G401.6 (cell line): ENCODE measurements at regions not wholly inside any gene's neighbourhood (a gene's known extent, or its start where the extent isn't known, plus 50 kb on each side); places are given as distances from the start of the nearest gene placed in this dataset.

ENCODE experiments used
- FAIRE-seq: peaks from 2 replicates; lab custom pipeline; 2012; peaks lifted over from hg19 to GRCh38; lab: Jason Lieb, UNC

DNA sequence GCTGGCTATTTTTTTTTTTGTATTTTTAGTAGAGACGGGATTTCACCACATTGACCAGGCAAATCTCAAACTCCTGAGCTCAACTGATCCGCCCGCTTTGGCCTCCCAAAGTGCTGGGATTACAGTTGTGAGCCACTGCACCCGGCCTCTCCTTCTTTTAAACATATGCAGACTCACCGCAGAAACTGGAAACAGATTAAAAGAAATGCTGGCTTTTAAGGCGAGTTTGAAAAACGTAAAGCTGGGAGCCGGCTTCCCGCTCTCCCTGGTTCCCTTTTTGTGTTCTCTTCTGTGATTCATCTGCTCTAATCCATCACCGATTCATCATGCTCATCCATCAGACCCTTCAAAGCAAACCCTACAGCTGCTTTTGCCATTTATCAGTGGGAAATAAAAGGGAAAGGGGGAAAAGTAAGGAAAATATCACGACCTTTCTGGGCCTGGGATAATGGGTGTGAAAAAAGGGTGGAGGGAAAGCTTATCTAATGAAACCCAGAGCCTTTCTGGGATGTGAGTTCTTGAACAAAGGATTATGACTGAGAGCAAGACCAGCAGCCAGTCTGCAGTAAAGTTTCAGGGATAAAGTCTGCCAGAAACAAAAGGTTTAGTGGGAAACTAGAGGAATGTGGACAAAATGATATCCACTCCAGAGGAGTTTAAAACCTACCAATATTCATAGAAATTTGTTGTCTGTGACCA, 92.3 kb upstream of the LRIG1 start:
- no peak for FAIRE-seq

DNA sequence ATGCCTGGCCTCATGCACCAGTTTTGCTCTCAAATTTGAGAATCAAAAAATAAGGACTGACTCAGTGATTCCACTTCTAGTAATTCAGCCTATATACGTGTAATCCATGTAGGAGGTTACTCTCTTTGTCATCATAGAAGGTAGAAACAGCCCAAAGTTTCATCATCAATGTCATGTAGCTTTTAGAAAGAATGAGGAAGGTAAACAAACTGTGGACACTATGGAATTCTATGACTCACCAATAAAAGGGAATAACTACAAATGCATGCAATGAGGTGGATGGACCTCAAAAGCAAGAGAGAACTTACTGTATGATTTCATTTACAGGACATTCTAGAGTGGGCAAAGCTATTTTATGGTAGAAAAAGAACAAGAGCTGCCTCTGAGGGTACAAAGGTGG, 93.2 kb upstream of the LRIG1 start:
- FAIRE-seq: no peak

DNA sequence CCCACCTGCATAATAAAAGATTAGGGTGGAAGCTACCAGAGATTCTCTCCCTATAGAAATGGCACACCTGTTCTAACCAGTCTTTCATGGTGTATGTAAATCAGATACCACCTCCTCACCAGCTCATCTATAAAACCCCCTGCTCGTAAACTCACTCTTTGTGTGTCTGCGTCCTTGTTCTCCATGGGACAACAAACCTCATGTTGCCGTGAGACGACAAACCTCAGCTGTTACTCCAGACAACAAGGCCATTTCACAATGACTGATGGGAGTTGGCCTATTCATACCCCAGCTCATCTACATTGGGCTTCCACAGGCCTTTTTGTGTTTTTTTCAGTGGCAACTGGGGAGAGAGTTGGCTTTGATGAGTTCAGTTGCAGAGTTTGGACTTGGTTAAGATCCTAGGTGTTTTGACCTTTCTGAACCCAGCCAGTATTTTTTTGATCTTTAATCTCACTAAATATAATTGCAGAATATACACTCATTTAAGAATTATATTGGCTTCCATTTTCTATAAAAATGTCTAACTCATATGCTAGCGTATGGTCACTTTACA, 96.6 kb upstream of the LRIG1 start:
- no peak for FAIRE-seq

DNA sequence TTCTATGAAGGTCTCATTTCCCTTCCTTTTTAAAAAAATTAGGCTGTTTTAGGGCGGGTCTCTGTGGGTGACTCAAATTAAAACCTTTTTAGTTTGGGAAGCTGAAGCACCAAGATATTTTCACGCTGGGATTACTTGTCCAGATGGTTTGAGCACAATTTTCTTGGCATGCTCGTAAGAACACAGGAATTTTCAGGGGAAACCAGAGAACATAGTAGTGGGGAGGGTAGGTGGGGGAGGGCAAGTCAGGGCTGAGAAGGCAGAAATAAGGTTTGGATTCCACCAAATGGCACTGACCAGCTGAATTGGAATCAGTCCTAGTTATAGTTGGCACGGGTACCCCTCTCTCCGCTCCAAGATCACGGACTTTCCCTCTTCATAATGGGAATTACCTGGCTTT, 97.3 kb upstream of the LRIG1 start:
- no peak for FAIRE-seq

DNA sequence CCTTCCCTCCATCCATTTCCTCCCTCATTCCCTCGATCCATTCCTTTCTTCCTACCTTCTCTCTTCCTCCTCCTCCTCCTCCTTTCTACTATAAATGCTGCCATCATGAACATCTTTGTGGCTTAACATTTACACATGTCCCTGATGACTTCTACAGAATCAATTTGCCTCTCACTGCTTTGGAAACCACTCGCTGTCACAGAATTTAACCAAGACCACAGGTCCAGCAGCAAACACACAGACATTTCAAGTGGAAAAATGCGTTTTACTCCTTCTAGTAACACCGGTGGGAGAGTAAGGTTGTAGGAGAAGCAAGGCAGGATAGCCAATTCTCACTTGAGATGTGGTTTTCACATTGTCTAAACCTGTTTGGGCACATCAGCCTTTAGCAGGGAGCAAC, 101.4 kb upstream of the LRIG1 start:
- FAIRE-seq: no peak

DNA sequence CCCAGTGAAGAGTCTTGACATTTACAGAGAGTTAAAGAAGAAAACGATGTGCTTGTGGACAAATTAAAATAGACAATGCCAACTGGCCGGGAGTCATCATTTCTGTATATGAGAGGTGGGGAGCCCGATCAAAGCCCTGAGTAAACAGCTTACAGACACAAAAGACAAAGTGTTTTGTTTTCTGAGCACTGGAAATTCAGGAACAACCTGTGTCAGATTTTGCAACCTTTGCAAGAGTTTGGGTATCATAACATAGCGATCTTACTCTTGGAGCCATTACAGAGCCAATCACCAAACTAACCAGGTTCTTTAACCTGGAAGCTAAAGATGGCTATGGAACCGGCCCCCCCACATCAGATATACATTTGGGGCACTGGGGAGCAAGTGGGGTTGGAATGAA, 101.9 kb upstream of the LRIG1 start:
- FAIRE-seq: no peak

DNA sequence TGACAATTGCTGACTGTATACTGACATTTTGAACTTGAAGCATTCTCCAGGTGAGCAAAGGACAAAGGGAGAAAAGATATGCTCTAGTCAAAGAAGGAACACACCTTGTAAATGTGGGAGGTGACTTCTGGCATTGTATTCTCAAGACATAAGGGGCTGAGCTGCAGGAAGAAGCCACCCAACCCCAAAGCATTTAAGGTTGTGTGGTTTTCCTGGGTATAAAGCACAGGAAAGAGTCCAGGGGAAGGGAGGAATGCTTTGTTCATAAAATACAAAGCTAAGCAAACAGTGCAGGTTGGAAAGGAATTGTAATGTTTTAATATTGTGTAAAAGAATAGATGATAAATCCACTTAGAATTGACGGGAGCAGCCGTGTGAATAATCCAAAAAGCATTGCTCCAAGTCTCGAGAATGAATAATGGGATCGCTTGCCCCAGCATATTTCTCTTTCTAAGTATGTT, 102.4 kb upstream of the LRIG1 start:
- FAIRE-seq: no peak

DNA sequence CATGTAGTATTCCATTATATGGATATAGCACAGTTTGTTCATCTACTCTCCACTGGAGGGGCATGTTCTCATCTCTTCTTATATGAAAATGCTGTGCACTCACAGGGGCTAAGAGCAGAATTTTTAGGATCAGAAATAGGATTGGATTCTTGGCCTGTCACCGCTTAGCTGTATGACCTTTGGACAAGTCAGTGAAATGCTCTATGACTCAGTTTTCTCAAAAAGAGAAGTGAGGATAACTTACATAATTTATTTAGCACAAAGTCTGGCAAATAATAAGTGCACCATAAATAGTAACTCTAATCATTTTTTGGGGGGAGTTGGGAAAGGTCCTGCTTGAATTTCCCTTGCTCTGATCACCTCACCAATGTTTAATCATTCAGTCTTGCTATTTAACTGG, 103.7 kb upstream of the LRIG1 start:
- FAIRE-seq: no peak

DNA sequence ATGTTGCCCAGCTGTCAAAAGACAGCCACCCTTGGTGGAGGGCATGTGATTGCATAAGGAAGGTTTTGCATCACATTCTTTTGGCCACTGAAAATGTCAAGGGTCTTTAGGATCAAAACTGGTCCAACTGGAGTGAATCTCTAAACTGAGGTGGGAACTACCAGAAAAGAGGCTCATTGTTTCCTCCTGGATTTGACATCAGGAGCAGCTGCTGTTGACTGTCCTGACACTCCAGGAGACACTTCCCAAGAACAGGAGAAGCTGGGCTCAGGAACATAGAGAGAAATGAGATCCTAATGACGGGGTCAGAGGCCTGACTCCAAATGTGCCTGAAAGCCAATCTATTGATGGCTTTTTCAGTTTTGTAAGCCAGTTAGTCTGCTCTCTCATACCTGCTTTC, 105.3 kb upstream of the LRIG1 start:
- no peak for FAIRE-seq

DNA sequence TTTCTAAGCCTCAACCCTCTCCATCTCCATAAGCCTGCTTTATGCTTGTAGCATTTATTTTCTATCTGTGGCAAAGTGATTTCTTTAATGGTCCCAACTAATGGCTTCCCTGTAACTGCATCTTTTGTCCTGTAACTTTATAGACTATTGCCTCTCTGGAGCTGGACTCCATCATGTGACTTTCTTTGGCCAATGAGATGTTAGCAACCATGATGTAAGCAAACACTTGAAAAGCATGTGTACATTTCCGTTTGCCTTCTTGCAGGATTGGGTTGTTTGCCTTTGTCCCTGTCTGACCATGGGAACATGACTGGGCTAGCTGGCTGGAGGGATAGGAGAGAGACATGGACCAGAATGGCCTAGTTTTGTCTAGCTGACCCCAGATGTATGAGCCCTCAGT, 106.0 kb upstream of the LRIG1 start:
- FAIRE-seq: no peak

DNA sequence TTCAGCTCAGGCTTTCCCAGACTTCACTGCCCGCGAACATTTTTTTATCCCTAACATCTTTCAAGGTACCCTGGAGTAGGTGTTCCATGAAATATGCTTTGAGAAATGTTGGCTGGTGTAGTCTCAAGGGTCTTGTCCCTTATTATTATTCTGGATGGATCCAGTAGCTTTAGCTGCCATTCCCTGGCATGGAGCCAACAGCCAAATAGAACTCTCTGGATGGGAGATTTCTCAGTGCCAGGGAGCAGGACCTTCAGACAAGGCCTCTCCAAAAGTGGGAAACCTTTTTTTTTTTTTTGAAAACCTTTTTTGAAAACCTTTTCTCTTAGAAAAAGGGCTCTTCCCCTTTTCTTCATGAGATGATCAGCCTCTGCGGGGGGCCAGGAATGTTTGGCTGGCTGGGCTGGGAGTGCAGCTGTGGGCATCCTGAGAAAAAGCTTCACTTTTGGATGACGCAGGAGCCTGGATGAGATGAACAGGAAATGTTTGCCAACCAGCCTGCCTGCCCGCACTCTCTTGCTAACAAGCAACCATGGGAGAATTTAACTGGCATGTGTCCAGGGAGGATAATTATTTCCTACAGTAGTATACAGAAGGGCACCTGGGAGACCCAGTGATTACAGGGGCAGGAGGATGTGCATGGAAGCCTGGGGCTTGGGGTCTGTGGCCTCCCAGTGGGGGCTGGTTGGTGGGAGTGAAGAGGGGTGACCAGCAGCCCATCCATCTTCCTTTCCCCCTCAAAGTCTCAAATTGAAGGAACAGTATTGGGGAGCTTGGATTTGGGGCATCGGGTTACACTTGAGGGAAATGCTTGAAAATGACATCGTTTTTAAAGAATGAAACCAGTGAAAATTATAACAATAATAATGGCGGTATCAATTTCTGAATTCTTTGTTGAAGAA, 109.1 kb upstream of the LRIG1 start:
- no peak for FAIRE-seq

DNA sequence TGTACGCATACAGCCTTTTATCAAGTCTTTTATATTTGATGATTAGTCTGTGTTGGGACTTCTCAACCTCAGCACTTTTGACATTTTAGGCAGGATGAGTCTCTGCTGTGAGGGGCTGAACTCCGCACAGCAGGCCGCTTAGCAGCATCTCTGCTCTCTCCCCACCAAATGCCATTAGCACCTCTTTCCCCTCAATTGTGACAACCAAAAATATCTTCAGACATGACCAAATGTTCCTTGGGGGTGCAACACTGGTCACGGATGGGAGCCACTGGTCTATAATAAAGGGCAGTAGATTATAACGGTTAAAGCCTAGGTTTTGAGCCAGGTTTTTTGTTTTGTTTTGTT, 109.7 kb upstream of the LRIG1 start:
- no peak for FAIRE-seq

DNA sequence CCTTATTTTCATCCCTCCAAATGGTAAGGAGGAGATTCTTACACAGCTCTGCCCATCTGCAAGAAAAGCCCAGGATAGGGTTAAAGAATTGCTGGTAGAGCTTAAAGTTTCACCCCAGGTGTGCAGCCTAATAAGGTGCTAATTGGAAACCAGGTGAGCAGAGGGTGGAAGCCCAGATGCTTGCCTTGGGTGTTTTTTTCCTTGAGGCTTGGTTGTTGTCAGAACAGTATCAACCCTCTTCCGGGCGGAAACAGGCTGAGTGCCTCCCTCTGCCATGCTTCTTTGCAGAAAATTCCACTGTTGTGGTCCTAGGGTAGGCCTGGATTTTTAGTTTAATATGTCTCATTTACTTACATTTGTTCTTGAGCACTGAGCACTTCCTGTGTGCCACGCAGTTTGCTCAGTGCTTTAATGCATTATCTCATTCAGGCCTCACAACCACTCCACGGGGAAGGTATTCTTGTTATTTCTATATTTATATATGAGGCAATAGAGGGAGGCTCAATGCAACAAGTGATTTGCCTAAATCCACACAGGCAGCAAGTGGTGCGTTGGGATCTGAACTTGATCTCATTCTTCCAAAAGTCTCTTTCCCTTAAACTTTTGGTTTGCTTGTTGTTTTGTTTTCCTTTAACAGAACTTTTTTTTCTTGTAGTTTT, 115.0 kb upstream of the LRIG1 start:
- FAIRE-seq: no peak

DNA sequence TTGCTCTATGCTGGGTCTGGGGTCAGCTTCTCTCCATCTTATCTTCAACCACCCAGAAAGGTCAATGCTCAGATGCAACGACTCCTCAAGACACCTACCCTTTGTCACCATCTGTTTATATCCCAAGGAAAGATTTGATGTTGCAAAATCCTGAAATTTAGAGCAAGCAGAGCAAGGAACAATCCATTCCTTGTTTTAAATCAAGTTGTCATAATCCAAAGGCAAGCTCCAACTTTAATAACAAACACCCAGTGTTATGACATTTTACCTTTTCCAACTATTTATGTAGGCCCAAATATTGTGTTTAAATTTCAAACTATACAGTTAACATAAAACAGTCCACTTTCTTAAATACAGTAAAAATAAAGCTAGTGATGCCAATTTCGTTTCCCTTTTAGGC, 116.5 kb upstream of the LRIG1 start:
- FAIRE-seq: no peak

DNA sequence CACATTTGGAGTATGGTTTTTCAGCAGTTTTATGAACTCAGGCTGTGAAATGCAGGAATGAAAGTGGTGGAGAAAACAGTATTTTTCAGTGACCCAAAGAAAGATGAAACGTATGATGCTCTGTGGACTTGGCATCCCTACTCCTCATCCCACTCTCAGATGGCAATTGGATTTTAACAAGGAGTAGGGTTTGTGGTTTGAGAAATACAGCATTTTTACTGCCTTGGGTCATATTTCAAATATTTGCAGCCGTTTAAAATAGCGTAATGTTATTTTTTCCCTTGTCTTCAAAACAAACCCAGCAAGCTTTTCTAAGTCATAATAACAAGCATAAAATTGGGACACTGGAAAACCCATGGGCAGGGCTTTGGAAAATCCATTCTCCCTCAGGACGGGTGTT, 117.2 kb upstream of the LRIG1 start:
- no peak for FAIRE-seq

DNA sequence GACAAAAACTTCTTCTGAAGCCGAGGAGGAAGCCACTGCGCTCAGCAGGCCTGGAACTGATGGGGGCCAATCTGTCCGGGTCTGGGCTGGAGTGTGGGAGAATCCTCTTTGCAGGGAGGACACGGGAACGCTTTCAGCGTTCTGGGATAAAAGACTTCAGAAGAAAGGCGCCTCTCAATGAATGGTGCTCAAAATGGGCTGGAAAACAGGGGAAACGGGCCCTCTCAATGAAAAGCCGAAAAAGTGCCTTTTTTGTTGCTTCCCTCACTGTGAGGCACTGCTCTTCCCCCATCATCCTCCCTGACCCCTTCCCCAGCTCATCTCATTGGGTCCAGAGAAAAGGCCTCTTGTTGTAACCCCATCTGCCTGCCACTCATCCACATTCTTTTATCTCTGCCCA, 119.5 kb upstream of the LRIG1 start:
- no peak for FAIRE-seq

DNA sequence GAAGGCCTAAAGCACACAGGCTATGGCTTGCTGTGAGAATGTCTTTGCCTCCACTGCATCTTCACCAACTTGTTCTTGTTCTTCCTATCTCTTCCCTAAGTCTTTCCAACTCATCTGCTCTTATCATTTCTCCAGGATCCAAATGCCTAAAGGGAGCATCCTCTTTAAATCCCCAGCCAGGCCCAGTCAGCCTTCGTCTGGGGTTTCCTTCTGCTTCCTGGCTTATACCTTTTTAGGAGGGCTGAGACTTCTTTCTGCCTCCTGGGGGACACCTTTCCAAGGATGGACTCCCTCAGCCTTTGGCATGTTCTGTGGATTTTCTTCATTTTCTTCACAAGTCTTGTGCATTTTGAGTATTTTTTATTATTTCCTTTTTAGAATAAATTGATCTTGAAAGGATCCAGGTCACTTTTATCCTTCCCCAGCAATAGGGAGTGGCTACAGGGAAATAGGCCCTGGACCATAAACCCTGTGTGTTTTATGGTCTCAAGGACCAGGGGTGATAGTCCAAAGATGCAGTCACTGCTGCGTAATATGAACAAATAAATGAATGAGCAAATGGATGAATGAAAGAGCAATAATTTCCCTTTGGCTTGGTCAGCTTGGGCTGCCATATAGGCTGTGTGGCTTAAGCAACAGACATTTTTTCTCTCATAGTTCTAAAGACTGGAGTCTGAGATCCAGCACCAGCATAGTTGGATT, 122.1 kb upstream of the LRIG1 start:
- no peak for FAIRE-seq

DNA sequence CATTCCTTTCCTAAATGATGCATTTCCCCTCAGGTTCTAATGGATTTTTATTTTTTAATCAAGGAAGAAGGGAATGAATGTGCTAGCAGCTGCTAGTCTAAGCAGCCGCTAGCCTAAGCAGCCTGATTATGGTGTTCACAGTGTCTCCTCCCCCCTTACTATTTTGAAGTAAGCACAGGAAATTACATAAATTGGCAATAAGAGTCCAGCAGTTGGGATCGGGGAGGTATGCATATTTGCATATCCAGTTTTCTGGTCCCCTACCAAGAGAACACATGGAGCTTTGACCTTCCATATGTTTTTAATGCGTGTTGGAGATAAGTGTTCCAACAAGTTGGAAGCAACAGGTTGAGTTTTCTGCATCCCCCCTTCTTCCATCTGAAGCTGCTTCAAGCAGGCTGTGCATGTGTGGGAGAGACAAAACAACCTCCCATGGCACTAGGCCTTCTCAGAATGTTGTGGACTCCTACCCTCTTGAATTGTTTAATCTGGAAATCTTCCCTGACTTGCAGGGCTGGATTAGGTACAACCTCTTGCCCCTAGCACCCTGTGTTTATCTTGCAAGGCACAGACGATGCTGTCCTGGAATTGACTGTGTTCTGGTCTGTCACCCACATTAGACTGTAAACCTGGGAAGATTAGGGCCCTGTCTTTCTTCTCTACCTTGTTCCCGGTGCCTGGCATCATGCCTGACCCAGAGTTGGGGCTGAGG, 124.8 kb upstream of the LRIG1 start:
- FAIRE-seq: no peak

DNA sequence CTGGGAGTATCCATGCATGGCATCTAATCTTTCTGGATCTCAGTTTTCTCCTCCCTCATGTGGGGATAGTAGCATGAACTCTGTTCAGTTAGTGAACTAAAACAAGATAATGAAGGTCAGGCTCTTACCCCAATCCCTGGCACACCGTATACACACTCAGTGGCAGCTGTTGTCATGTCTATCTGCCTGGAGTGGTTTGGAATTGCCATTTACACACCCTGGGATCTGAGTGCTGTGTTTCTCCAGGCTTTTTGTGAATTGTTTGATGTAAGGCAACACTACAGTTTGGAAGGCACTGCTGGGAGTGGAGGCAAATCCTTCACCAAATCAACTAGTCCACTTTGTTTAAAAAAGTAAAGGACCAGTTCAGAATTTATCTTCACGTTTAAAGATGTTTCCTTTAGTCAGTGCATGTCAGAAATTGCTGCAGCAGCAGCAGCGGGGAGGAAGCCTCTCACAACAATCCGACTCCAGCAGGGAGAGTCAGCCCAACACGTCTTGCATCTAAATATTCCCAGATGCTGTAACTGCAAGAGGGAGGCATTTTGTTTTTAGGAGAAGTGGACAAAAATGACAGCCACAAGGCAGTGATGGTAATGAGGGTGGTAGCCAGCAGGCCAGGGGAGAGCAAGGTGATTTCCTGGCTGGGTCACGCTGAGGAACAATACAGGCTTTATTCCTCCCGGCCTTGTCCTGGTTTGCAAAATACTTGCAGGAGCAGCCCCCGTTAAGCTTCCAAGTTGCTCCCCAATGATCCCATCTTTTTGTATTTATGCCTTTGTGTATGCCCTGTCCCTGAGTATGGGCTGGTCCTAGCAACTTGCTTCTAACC, 128.5 kb upstream of the LRIG1 start:
- no peak for FAIRE-seq

DNA sequence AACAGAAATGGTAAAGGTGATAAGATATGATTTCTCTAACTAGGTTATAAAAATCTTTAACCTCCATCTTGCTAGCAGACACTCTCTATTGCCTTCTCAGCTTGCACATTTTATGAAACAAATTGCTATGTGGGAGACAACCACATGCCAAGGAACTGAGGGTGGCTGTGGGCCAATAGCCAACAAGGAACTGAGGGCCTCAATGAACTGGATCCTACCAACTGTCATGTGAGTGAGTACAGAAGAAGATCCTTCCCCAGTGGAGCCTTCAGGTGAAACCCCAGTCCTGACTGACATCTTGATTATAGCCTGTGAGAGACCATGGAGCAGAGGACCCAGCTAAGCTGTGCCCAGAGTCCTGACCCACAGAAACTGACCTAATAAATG, 129.2 kb upstream of the LRIG1 start:
- FAIRE-seq: no peak
